ENCODE measurements at regions not wholly inside any gene's neighbourhood (a gene's known extent, or its start where the extent isn't known, plus 50 kb on each side); places are given as distances from the start of the nearest gene placed in this dataset.

DNA sequence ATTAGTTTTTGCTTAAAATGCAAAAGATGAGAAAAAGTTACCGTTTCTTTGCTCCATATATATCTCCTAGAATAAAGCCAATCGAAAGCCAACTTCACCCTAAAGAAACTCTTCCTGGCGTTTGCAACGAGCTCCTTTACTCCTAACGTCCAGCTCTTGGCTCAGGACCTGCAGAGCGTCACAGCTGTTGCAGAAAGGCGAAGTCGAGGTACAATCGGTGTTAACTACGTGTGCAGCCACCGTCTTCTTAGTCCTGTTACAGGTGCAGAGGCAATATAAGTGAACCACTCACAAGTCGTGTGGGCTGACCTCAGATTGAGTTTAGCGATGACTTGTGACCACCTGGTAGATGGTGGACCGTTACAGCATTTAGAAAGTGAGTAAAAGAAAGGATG lies 113.1 kb downstream of the TRIM27 start:
- TF ChIP-seq, protein P1, sequence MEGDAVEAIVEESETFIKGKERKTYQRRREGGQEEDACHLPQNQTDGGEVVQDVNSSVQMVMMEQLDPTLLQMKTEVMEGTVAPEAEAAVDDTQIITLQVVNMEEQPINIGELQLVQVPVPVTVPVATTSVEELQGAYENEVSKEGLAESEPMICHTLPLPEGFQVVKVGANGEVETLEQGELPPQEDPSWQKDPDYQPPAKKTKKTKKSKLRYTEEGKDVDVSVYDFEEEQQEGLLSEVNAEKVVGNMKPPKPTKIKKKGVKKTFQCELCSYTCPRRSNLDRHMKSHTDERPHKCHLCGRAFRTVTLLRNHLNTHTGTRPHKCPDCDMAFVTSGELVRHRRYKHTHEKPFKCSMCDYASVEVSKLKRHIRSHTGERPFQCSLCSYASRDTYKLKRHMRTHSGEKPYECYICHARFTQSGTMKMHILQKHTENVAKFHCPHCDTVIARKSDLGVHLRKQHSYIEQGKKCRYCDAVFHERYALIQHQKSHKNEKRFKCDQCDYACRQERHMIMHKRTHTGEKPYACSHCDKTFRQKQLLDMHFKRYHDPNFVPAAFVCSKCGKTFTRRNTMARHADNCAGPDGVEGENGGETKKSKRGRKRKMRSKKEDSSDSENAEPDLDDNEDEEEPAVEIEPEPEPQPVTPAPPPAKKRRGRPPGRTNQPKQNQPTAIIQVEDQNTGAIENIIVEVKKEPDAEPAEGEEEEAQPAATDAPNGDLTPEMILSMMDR (conservative IDR thresholded peaks at IDR 0.05; ENCODE audit: low read length): no peak
- no peak for TF ChIP-seq EZH2phosphoT487 (IDR thresholded peaks at IDR 0.05; ENCODE audit: borderline replicate concordance)
